Activated naive CD4-positive, alpha-beta T cell treated with anti-CD3 and anti-CD28 coated beads, Interleukin-2, amount 50 U/mL, for 24 hours (primary cell): ENCODE measurements at regions not wholly inside any gene's neighbourhood (a gene's known extent, or its start where the extent isn't known, plus 50 kb on each side); places are given as distances from the start of the nearest gene placed in this dataset.

Source experiments
- H3K27ac Mint-ChIP-seq: one replicate; pipeline ENCODE4 v1.8.0; 2021; ENCODE audit warnings: mild to moderate bottlenecking, mixed read lengths
- H3K27me3 Mint-ChIP-seq: one replicate; pipeline ENCODE4 v1.8.0; 2021; ENCODE audit warnings: mixed read lengths
- H3K36me3 Mint-ChIP-seq: one replicate; pipeline ENCODE4 v1.8.0; 2021; ENCODE audit warnings: mixed read lengths
- H3K4me1 Mint-ChIP-seq: one replicate; pipeline ENCODE4 v1.8.0; 2021; ENCODE audit warnings: mixed read lengths
- H3K4me3 Mint-ChIP-seq: one replicate; pipeline ENCODE4 v1.8.0; 2021; ENCODE audit warnings: mild to moderate bottlenecking, mixed read lengths
- H3K9me3 Mint-ChIP-seq: one replicate; pipeline ENCODE4 v1.8.0; 2021; ENCODE audit warnings: mixed read lengths

DNA sequence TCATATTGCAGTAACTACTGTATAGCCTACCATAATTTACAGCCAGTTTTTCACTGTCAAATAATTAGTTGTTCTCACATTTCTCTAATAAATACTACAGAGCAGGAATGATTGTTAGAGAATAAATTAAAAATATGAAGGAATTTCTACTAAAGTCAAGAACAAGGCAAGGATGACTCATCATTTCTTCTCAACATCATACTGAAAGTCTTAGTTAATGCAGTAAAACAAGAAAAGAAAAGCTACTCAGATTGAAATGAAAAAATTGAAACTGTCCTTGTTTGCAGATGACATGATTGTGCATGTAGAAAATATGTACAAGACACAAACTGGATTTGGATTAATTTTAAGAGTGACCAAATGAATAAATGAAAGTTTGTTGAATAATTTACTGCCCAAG is 608.2 kb downstream of the NSUN3 start:
- no peaks in the 10 kb centered on the region for H3K4me1 Mint-ChIP-seq

DNA sequence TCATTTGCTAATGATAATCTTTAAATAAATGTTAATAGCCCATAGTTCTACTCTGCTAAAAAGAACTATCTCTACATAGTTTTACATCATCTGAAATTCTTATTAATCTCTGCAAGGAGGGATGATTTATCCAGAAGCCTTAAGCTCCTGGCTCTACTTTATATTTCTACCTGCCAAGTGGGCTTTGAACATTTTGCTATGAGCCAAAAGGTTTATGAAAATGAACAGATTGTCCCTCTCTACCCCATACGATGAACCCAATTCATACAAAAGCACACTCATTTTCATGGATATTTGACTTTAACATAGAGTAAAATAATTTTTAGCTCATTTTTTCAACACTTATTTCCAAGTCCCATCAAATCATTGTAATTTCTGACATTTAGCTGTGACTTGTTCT is 611.0 kb downstream of the NSUN3 start:
- H3K27me3 Mint-ChIP-seq = no peaks in the 10 kb centered on the region
- no peak overlapping the region for H3K27ac Mint-ChIP-seq
- H3K9me3 Mint-ChIP-seq = peaks cover 7% of the 10 kb centered on the region
- H3K36me3 Mint-ChIP-seq = no peaks in the 10 kb centered on the region
- H3K4me3 Mint-ChIP-seq = no peak overlapping the region
- no peaks in the 10 kb centered on the region for H3K4me1 Mint-ChIP-seq

More for the DNA sequence above, 608.2 kb downstream of the NSUN3 start:
- Mint-ChIP-seq H3K9me3 (peaks cover 3% of the 10 kb centered on the region), H3K27ac (no peak overlapping the region), H3K27me3 (no peaks in the 10 kb centered on the region), H3K4me3 (no peak overlapping the region), H3K36me3 (no peaks in the 10 kb centered on the region)

DNA sequence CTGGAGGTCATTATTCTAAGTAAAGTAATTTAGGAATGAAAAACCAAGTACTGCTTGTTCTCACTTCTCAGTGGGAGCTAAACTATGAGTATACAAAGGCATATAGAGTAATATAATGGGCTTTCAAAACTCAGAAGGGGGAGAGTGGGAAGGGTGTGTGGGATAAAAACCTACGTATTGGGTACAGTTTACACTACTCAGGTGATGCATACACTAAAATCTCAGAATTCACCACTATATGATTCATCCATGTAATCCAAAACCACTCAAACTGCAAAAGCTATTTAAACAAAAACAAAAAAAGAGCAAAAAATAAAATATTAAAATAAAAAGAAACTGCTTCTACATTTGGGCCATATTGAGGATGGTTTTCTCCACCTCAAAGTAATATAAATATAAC is 623.3 kb downstream of the NSUN3 start:
- Mint-ChIP-seq H3K4me3 (no peak overlapping the region), H3K27ac (no peak overlapping the region), H3K36me3 (no peaks in the 10 kb centered on the region), H3K4me1 (no peaks in the 10 kb centered on the region), H3K9me3 (peaks cover 19% of the 10 kb centered on the region), H3K27me3 (no peaks in the 10 kb centered on the region)

DNA sequence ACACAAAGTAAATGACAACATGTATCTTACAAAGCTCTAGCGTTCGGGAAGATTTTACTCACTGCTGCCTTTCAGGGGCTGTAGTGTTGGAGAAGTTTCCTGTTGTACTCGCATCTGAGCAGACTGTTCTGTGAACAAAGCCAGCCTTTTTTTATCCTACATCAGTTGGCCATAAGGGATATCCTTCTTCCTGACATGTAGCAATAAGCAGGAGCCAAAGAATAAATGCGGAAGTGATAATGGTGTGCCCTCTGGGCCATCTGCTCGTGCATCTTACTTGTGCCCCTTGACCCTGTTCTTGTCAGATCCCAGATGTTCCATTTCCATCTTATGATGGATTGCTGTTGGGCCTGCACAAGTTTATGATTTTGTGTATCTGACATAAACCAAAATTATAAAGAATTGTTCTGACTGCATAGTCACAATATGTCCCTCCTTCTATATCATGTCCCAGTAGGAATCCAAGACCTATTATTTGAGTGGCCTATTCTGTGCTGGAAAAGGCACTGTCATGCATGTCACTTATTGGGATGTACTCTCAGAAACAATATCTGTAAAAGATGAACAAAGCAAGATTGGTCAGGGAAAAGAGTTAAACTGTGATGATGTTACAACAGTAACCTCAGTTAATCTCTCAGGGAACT is 631.3 kb downstream of the NSUN3 start:
- Mint-ChIP-seq H3K9me3 (peaks cover 7% of the 10 kb centered on the region), H3K36me3 (no peaks in the 10 kb centered on the region), H3K4me3 (no peak overlapping the region)

DNA sequence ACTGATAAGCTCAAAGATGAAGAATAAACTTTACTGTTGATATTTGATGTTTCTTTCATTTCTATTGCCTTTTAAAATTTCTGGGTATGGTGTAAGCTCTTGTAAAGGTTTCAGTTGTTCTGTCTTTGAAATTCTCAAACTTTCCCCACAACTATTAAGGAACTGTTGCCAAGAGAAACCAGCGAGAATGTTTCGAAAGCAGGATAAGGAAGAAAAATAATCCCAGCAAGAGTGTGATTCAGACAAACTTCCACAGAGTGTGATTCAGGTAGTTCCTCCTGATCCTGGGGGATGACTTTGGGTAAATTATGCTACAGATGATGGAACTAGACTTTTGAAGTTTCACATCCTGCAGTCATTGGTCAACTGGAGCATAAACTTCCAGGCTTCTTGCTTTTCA is 632.0 kb downstream of the NSUN3 start:
- Mint-ChIP-seq H3K36me3 (no peaks in the 10 kb centered on the region), H3K27ac (peak overlapping the region; percentile 41), H3K4me3 (no peak overlapping the region), H3K4me1 (no peaks in the 10 kb centered on the region), H3K27me3 (no peaks in the 10 kb centered on the region), H3K9me3 (peaks cover 7% of the 10 kb centered on the region)

More for the DNA sequence above, 631.3 kb downstream of the NSUN3 start:
- H3K27ac Mint-ChIP-seq = no peak overlapping the region
- no peaks in the 10 kb centered on the region for H3K27me3 Mint-ChIP-seq
- H3K4me1 Mint-ChIP-seq = no peaks in the 10 kb centered on the region

DNA sequence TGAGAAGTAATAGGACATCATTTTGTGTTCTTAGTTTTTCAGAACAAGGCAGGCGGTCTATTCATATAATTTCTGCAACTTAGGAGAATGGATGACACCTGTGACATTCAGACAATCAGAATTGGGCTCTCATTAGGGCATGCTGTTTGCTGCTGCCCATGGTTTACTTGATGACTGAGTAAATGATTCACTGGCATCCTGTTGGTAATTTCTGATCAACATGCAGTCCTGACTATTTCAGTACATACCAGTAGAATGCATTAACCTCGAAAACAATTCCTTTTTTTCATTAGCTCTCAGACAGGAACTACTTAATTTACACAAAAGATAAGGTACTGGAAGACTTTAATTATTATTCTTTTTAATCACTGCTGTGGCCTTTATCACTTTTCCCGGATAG is 641.6 kb downstream of the NSUN3 start:
- Mint-ChIP-seq H3K36me3 (no peaks in the 10 kb centered on the region), H3K27me3 (no peaks in the 10 kb centered on the region), H3K9me3 (peaks cover 10% of the 10 kb centered on the region), H3K27ac (no peak overlapping the region), H3K4me3 (no peak overlapping the region), H3K4me1 (no peaks in the 10 kb centered on the region)

DNA sequence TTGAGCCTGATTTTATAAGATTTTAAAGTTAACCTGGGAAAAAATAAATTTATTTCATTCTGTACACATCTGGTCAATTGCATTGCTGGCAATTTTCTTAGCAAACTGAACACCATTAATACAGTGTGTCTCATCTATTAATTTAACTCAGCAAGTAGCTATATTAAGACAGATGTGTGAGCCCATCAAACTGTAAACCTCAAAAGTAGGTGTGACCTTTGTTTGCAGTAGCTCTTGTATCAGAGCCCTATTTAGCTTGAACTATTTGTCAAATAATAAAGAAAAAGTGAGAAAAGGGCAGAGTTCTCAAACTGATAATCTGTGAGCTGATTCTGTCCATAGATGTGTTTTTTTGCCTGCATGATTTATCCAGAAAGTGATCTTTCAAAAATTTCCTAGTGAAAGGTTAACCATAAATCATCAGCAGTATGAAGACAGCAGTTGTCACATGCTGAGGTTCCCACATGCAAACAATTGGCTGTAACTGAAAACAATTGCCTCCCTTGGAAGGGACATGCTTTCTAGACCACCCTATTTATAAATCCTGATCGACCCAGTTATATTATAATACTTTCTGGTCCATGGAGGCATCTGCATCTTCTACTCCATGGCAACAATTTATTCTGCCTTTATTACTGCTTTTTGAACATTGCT is 646.5 kb downstream of the NSUN3 start:
- Mint-ChIP-seq H3K27me3 (no peaks in the 10 kb centered on the region), H3K4me3 (no peak overlapping the region), H3K4me1 (no peaks in the 10 kb centered on the region), H3K36me3 (no peaks in the 10 kb centered on the region), H3K27ac (no peak overlapping the region), H3K9me3 (peaks cover 12% of the 10 kb centered on the region)

DNA sequence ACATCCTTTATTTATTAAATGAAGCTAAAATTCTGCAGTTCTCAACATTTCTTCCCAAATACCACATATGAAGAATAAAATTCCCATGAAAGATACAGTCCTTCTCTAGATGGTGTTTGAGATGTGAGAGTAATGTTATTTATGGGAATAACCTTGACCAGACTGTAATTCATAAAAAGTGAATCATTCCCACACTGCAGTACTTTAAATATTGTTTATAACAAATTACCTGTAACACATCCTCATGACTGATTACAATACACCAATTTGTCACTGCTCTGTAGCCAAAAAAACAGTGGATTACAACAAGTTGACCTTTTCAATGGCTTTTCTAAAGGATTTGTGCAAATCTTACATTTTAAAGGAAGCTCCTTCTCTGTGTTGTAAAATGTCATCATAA is 651.3 kb downstream of the NSUN3 start:
- Mint-ChIP-seq H3K27me3 (no peaks in the 10 kb centered on the region), H3K27ac (no peak overlapping the region), H3K4me3 (no peak overlapping the region), H3K4me1 (no peaks in the 10 kb centered on the region), H3K36me3 (no peaks in the 10 kb centered on the region), H3K9me3 (peaks cover 6% of the 10 kb centered on the region)

DNA sequence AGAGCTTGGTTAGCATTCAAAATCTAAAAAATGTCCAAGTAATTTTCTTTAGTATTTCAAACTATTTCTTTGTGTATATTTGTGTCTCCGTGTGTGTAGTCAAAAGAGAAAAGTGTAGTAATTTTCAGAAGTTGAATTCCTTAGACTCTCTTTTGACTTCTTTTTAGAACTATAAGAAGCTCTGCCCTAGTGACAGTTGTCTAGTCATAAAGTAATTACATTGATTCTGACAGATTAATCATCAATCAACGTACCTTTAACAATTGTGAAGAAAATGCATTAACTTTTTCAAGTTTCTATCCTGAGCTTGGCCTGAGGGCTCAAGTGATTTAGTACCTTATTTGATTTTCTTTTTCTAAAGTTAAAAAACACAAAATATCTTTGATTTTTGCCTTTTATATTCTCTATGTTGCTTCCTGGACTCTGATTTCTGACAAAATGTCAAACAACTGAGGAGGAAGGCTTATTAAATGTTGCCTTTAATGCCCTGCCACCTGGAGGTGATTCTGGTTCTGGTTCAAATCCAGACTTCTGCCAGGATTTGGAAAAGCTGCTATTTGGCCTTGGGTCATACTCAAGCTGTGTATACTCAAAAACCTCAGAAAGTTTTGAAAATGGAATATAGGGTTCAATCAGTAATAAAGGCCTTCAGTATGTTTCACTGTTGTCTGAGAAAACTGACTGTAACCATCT is 653.6 kb downstream of the NSUN3 start:
- Mint-ChIP-seq H3K4me1 (no peaks in the 10 kb centered on the region), H3K36me3 (no peaks in the 10 kb centered on the region), H3K9me3 (peaks cover 6% of the 10 kb centered on the region), H3K27ac (no peak overlapping the region), H3K27me3 (no peaks in the 10 kb centered on the region), H3K4me3 (no peak overlapping the region)

DNA sequence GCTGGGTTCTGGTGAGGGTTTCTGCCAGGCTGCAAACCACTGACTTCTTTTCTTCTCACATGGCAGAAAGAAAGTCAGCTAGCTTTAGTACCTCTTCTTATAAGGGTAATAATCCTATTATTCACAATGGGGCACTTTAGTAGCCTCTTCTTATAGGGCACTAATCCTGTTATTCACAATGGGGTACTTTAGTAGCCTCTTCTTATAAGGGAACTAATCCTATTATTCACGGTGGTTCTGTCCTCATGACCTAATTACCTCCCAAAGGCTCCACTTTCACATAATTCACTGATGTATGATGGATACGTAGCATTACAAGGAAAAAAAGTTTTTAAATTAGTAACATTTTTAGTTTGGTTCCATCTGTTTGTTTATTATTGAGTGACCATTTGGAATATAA is 671.3 kb downstream of the NSUN3 start:
- no peaks in the 10 kb centered on the region for H3K4me1 Mint-ChIP-seq

DNA sequence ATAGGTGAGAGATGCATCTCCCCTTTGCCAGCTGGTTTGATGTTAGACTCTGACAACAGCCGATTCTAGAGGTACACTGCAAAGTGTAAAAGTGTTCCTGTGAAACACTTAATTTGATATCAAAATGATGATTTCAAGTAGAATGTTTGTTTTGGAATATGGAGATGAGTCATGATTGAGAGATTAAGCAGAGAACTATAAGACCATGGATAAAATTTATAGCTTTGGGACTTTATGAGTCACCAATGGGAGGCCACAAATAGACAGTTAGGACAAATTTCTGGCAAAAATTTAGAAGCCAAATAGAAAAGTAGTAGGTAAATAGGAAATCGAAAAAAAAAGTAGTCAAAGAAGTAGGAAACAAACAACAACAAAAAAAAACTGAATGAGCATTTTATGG is 672.5 kb downstream of the NSUN3 start:
- Mint-ChIP-seq H3K27ac (no peak overlapping the region), H3K4me1 (no peaks in the 10 kb centered on the region), H3K9me3 (peaks cover 16% of the 10 kb centered on the region), H3K36me3 (no peaks in the 10 kb centered on the region), H3K4me3 (no peak overlapping the region), H3K27me3 (no peaks in the 10 kb centered on the region)

More for the DNA sequence above, 671.3 kb downstream of the NSUN3 start:
- Mint-ChIP-seq H3K27me3 (no peaks in the 10 kb centered on the region), H3K4me3 (no peak overlapping the region), H3K27ac (no peak overlapping the region), H3K9me3 (peaks cover 13% of the 10 kb centered on the region), H3K36me3 (no peaks in the 10 kb centered on the region)

DNA sequence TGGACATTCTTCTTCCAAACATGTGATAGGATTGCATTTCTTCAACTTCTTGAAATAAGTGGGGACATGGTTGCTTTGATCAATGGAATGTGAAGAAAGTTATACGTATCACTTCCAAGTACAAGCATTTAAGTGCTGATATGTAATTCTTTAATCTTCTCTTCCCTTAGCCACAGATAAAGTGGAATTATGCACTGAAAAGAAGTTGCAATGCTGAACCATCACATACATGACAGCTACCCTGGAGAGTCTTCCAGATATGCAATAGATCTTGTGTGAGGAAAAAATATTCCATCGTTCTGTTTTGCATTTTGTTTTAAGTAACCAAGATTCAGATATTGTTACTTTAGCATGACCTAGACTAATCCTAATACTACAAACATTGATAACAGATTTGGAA is 674.3 kb downstream of the NSUN3 start:
- Mint-ChIP-seq H3K27ac (no peak overlapping the region), H3K36me3 (no peaks in the 10 kb centered on the region), H3K4me3 (no peak overlapping the region), H3K9me3 (peaks cover 16% of the 10 kb centered on the region), H3K27me3 (no peaks in the 10 kb centered on the region), H3K4me1 (no peaks in the 10 kb centered on the region)

DNA sequence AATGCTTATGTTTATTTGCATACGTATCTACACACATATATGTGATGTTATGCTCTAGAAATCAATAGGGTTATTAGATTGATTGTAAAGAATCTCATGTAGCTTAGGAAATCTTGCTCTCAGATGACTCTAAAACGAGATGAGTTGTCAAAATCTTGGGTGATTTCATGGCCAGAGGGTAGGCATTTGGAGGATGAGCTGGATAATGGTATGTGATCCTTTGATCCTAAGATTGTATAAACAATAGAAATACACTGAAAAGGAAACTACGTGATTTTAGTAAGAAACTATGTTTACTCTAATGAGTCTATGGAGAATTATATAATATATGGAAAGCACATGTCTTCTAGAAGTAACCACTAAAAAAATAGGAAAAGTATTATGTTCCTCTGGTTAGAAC is 676.6 kb downstream of the NSUN3 start:
- Mint-ChIP-seq H3K36me3 (no peaks in the 10 kb centered on the region), H3K4me1 (no peaks in the 10 kb centered on the region), H3K27ac (no peak overlapping the region), H3K9me3 (peaks cover 19% of the 10 kb centered on the region), H3K4me3 (no peak overlapping the region), H3K27me3 (no peaks in the 10 kb centered on the region)

DNA sequence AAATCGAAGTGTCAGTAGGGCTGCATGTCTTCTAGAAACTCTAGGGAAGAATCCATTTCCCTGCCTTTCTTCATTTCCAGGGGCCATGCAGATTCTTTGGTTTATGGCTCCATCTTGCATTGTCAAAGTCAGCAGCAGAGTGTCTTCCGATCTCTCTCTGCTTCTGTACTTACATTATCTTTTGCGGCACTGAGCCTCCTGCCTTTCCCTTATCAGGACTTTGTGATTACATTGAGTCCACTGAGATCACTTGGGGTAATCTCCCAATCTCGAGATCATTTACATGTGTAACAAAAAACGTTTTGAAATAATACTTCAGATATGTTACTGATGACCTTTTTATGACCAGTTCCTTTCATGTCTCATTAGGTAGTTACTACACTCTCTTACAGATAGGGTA is 695.9 kb downstream of the NSUN3 start:
- no peak overlapping the region for H3K4me3 Mint-ChIP-seq
- H3K4me1 Mint-ChIP-seq = no peaks in the 10 kb centered on the region
- H3K27me3 Mint-ChIP-seq = no peaks in the 10 kb centered on the region
- H3K27ac Mint-ChIP-seq = no peak overlapping the region
- no peaks in the 10 kb centered on the region for H3K36me3 Mint-ChIP-seq
- no peaks in the 10 kb centered on the region for H3K9me3 Mint-ChIP-seq

DNA sequence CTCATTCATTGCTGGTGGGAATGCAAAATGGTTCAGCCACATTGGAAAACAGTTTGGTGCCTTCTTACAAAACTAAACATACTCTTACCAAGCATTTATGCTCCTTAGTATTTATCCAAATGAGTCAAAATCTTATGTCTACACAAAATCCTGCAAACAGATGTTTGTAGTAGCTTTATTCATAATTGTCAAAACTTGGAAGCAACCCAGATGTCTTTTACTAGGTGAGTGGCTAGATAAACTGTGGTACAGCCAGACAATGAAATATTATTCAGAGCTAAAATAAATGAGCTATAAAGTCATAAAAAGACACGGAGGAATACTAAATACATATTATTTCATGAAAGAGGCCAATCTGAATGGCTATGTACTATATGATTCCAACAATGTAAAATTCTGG is 709.5 kb downstream of the NSUN3 start:
- H3K27me3 Mint-ChIP-seq = no peaks in the 10 kb centered on the region
- no peaks in the 10 kb centered on the region for H3K4me1 Mint-ChIP-seq
- H3K9me3 Mint-ChIP-seq = no peaks in the 10 kb centered on the region
- H3K4me3 Mint-ChIP-seq = no peak overlapping the region
- H3K36me3 Mint-ChIP-seq = no peaks in the 10 kb centered on the region
- no peak overlapping the region for H3K27ac Mint-ChIP-seq

DNA sequence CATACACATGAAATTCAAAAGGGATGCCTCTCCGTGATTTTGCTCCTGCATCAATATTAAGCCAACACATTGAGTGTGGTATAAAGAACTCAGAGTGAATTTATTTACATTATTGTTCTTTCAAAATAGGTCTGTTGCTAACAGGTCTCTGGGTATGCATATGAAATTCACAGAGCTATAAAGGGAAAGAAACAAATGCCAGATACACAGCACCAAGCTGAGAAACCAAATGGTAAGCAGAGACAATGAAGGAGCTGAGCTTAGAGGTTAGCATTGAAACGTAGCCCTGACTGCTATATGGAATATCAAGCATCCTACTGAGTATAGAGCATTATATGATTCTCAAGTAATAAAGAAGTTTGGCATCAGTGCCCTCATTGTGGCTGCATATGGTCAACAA is 712.9 kb downstream of the NSUN3 start:
- Mint-ChIP-seq H3K27ac (no peak overlapping the region), H3K27me3 (no peaks in the 10 kb centered on the region), H3K36me3 (no peaks in the 10 kb centered on the region), H3K9me3 (no peaks in the 10 kb centered on the region), H3K4me3 (no peak overlapping the region), H3K4me1 (no peaks in the 10 kb centered on the region)
